Left lung (tissue), 4 donors: ENCODE measurements at regions not wholly inside any gene's neighbourhood (a gene's known extent, or its start where the extent isn't known, plus 50 kb on each side); places are given as distances from the start of the nearest gene placed in this dataset.

ENCODE experiments used
- ATAC-seq: fragments of 200-7000 bp; cut with Tn5 transposase; one replicate; pipeline ENCODE4 v1.9.1; 2020; ENCODE audit warnings: moderate library complexity
- DNase-seq, 4 donors: peaks; one replicate each; pipeline ENCODE4 v3.0.0-alpha.2; 2013 to 2020
- H3K27ac ChIP-seq, 2 donors: fragments of 200-600 bp; sonication (generic) in 1 of 2; one replicate each; pipeline versions ENCODE4 v1.5.0 to v1.8.0; 2020 to 2021
- H3K27me3 ChIP-seq, 2 donors: fragments of 200-600 bp; sonication (generic) in 1 of 2; one replicate each; pipeline versions ENCODE4 v1.5.0 to v1.8.0; 2020 to 2021
- H3K36me3 ChIP-seq, 2 donors: fragments of 200-600 bp; sonication (generic) in 1 of 2; one replicate each; pipeline versions ENCODE4 v1.5.0 to v1.8.0; 2020 to 2021
- H3K4me1 ChIP-seq, 2 donors: fragments of 200-600 bp; one replicate each; pipeline ENCODE4 v1.8.0; 2021
- H3K4me3 ChIP-seq, 2 donors: fragments of 200-600 bp; sonication (generic) in 1 of 2; one replicate each; pipeline versions ENCODE4 v1.5.0 to v1.8.0; 2020 to 2021; ENCODE audit warnings: mild to moderate bottlenecking in 1 of 2
- H3K9me3 ChIP-seq, 2 donors: fragments of 200-600 bp; sonication (generic) in 1 of 2; one replicate each; pipeline versions ENCODE4 v1.5.0 to v1.8.0; 2020 to 2021
- CTCF ChIP-seq, 2 donors: fragments of 200-600 bp; sonication (generic) in 1 of 2; IDR thresholded peaks; one replicate each; pipeline versions ENCODE4 v1.5.0 to v1.8.0; 2021; ENCODE audit warnings: antibody characterized with exemption in 2 of 2
- intact Hi-C, 2 donors: fragments of 100-400 bp; cut with DNase I; formaldehyde crosslinking; loops; one replicate each; pipeline versions ENCODE4 v1.11.2 to v1.14.2; 2022
- donor health status: DM: no; HTN: yes; CAD: no.
- donor health status: DM: no; HTN: no; CAD: no.

- TF ChIP-seq CTCF (IDR thresholded peaks at IDR 0.05) = no peak
- no peak for ATAC-seq
- Histone ChIP-seq H3K4me3 (no peak overlapping the region), H3K36me3 (no peaks in the 10 kb centered on the region), H3K27ac (no peak overlapping the region), H3K27me3 (no peaks in the 10 kb centered on the region), H3K4me1 (no peaks in the 10 kb centered on the region), H3K9me3 (peaks cover 0 to 10% of the 10 kb centered on the region in 2 donors)
- DNase-seq = peak in 1 of 4 donors; percentile 6
- intact Hi-C loops = no loop called here
Observed at GRCh38 chr14:46377305-46377704, 274.3 kb downstream of the RPL10L start.

GRCh38 chr14:46369391-46369790 lies 282.2 kb downstream of the RPL10L start:
- Histone ChIP-seq H3K4me3 (no peak overlapping the region), H3K9me3 (peaks cover 0 to 5% of the 10 kb centered on the region in 2 donors), H3K27me3 (no peaks in the 10 kb centered on the region), H3K36me3 (no peaks in the 10 kb centered on the region), H3K27ac (no peak overlapping the region), H3K4me1 (no peaks in the 10 kb centered on the region)
- intact Hi-C loops = no loop called here
- DNase-seq = no peak
- no peak for ATAC-seq
- TF ChIP-seq CTCF (IDR thresholded peaks at IDR 0.05) = no peak

- Histone ChIP-seq H3K27me3 (no peaks in the 10 kb centered on the region), H3K27ac (no peak overlapping the region), H3K9me3 (peaks cover 0 to 3% of the 10 kb centered on the region in 2 donors), H3K36me3 (no peaks in the 10 kb centered on the region), H3K4me1 (no peaks in the 10 kb centered on the region), H3K4me3 (no peak overlapping the region)
- ATAC-seq (no peak), DNase-seq (no peak)
- intact Hi-C loops = no loop called here
- no peak for TF ChIP-seq CTCF (IDR thresholded peaks at IDR 0.05)
Observed at GRCh38 chr14:46368275-46368674, 283.3 kb downstream of the RPL10L start.

GRCh38 chr14:46352844-46353243 lies 298.7 kb downstream of the RPL10L start:
- Histone ChIP-seq H3K36me3 (no peaks in the 10 kb centered on the region), H3K27me3 (no peaks in the 10 kb centered on the region), H3K4me3 (no peak overlapping the region), H3K27ac (no peak overlapping the region), H3K9me3 (no peaks in the 10 kb centered on the region), H3K4me1 (no peaks in the 10 kb centered on the region)
- TF ChIP-seq CTCF (IDR thresholded peaks at IDR 0.05) = no peak
- intact Hi-C loops = no loop called here
- no peak for DNase-seq
- no peak for ATAC-seq

GRCh38 chr14:46344327-46344937 lies 307.1 kb downstream of the RPL10L start:
- Histone ChIP-seq H3K4me3 (no peak overlapping the region), H3K27me3 (no peaks in the 10 kb centered on the region), H3K27ac (no peak overlapping the region), H3K9me3 (no peaks in the 10 kb centered on the region), H3K36me3 (no peaks in the 10 kb centered on the region), H3K4me1 (no peaks in the 10 kb centered on the region)
- intact Hi-C loops = no loop called here
- ATAC-seq (peak; percentile 86), DNase-seq (no peak)
- peak; percentile 17 to 35 for TF ChIP-seq CTCF (IDR thresholded peaks at IDR 0.05)
